GM12878 (cell line): ENCODE measurements at regions not wholly inside any gene's neighbourhood (a gene's known extent, or its start where the extent isn't known, plus 50 kb on each side); places are given as distances from the start of the nearest gene placed in this dataset.

Experiments
- ATAC-seq: fragments of 200-7000 bp; cut with Tn5 transposase; 3 replicates; pipeline ENCODE4 v1.9.1; 2020; ENCODE audit warnings: mild to moderate bottlenecking, moderate library complexity
- BruUV-seq: library from RNA; stranded (reverse); fragments of 400-500 nt; replicated peaks from 2 replicates; lab custom pipeline; 2021; lab: Mats Ljungman, UMichigan
- CTCF ChIA-PET: fragments of 300-600 bp; sonication (Branson Sonifier 250); formaldehyde crosslinking; extraction: SDS; loops from one replicate; lab custom pipeline; 2021; ENCODE audit warnings: inconsistent platforms; lab: Yijun Ruan, JAX
- POLR2A ChIA-PET: fragments of 350-600 bp; formaldehyde crosslinking; extraction: SDS; loops from one replicate; lab custom pipeline; 2021; ENCODE audit warnings: inconsistent platforms; lab: Charles Lee
- RAD21 ChIA-PET: fragments of 300-600 bp; sonication (Branson Sonifier 250); formaldehyde crosslinking; loops from one replicate; lab custom pipeline; 2023; ENCODE audit warnings: antibody characterized with exemption; ENCODE audit not compliant: unreplicated experiment; lab: Charles Lee
- SMC1A ChIA-PET: fragments of 300-600 bp; sonication (Branson Sonifier 250); formaldehyde crosslinking; loops from one replicate; lab custom pipeline; 2023; ENCODE audit not compliant: unreplicated experiment, uncharacterized antibody; lab: Charles Lee
- DNase-seq: peaks from one replicate; pipeline ENCODE4 v3.0.0-alpha.2; 2011; ENCODE audit warnings: low read depth, low spot score
- FAIRE-seq: peaks from 3 replicates; lab custom pipeline; 2011; peaks lifted over from hg19 to GRCh38; lab: Jason Lieb, UNC
- H2AFZ ChIP-seq: 2 replicates; pipeline ENCODE4 v1.6.0; 2011; ENCODE audit warnings: low read depth, low read length, control low read depth; ENCODE audit not compliant: control insufficient read depth
- H3K27ac ChIP-seq: 2 replicates; pipeline ENCODE4 v1.5.1; 2011; ENCODE audit warnings: control low read depth; ENCODE audit not compliant: control insufficient read depth, insufficient read depth
- H3K27me3 ChIP-seq, 2 experiments: replicated peaks in 1 of 2; 2 replicates each; pipeline versions ENCODE4 v1.6.0 to v1.6.1; 2011; ENCODE audit warnings: low read length in 1 of 2; ENCODE audit not compliant: control insufficient read depth in 2 of 2, insufficient read depth in 2 of 2
- H3K36me3 ChIP-seq, 2 experiments: 2 replicates each; pipeline ENCODE4 v1.5.1; 2011; ENCODE audit warnings: low read length in 1 of 2; ENCODE audit not compliant: control insufficient read depth in 2 of 2, insufficient read depth in 2 of 2
- H3K4me1 ChIP-seq: 2 replicates; pipeline ENCODE4 v1.6.1; 2011; ENCODE audit warnings: mild to moderate bottlenecking, low read length, moderate library complexity, mixed read lengths; ENCODE audit not compliant: control insufficient read depth, insufficient read depth
- H3K4me2 ChIP-seq: 2 replicates; pipeline ENCODE4 v1.6.0; 2011; ENCODE audit warnings: control low read depth; ENCODE audit not compliant: control insufficient read depth, insufficient read depth
- H3K4me3 ChIP-seq: fragments of 200-600 bp; sonication (generic); 2 replicates; pipeline ENCODE4 v1.5.1; 2016
- H3K79me2 ChIP-seq: 2 replicates; pipeline ENCODE4 v1.6.0; 2011; ENCODE audit warnings: low read length; ENCODE audit not compliant: control insufficient read depth, insufficient read depth
- H3K9ac ChIP-seq: 2 replicates; pipeline ENCODE4 v1.8.0; 2011; ENCODE audit warnings: low read length, control low read depth, mixed read lengths; ENCODE audit not compliant: control insufficient read depth, insufficient read depth
- H3K9me3 ChIP-seq: replicated peaks from 3 replicates; pipeline ENCODE4 v1.5.1; 2011; ENCODE audit warnings: mild to moderate bottlenecking, low read length; ENCODE audit not compliant: control insufficient read depth, insufficient read depth
- H4K20me1 ChIP-seq: 2 replicates; pipeline ENCODE4 v1.6.0; 2011; ENCODE audit not compliant: control insufficient read depth, insufficient read depth
- BCLAF1 ChIP-seq: fragments of 450-650 bp; IDR thresholded peaks from 2 replicates; pipeline ENCODE4 v1.6.1; 2017; ENCODE audit warnings: antibody characterized with exemption, mild to moderate bottlenecking, moderate library complexity
- EGR1 ChIP-seq, 2 experiments: IDR thresholded peaks; 1 replicate in 1 of 2; 2 replicates in 1 of 2; pipeline ENCODE4 v1.6.1; 2011 to 2012; ENCODE audit warnings: low read depth in 2 of 2, low read length in 2 of 2, borderline replicate concordance in 1 of 2, mild to moderate bottlenecking in 1 of 2, moderate library complexity in 1 of 2
- FOXK2 ChIP-seq: fragments of 450-650 bp; IDR thresholded peaks from 2 replicates; pipeline ENCODE4 v1.6.1; 2017; ENCODE audit warnings: mild to moderate bottlenecking, moderate library complexity
- GATAD2B ChIP-seq: fragments of 450-650 bp; conservative IDR thresholded peaks from 2 replicates; pipeline ENCODE4 v1.6.1; 2017; ENCODE audit warnings: low read depth, mild to moderate bottlenecking, moderate library complexity
- HSF1 ChIP-seq: fragments of 150-350 bp; IDR thresholded peaks from 2 replicates; pipeline ENCODE4 v1.6.1; 2014; ENCODE audit warnings: mild to moderate bottlenecking, low read depth, low read length
- RELA ChIP-seq: fragments of 450-650 bp; IDR thresholded peaks from 2 replicates; pipeline ENCODE4 v1.8.0; 2014; ENCODE audit warnings: borderline replicate concordance; ENCODE audit not compliant: partially characterized antibody
- STAT1 ChIP-seq: fragments of 450-650 bp; conservative IDR thresholded peaks from 2 replicates; pipeline ENCODE4 v1.6.1; 2014; ENCODE audit warnings: antibody characterized with exemption, mild to moderate bottlenecking
- WRNIP1 ChIP-seq: IDR thresholded peaks from 2 replicates; pipeline ENCODE4 v1.6.1; 2011; ENCODE audit warnings: low read depth, low read length, improper control_type of control experiment, borderline replicate concordance
- WGBS: methylation state at CpG from one replicate; pipeline ENCODE4 v1.1.6; 2016; ENCODE audit warnings: low lambda C conversion rate; ENCODE audit not compliant: insufficient replicate concordance, insufficient coverage; ENCODE audit errors: missing lambda C conversion rate; 5-methylcytosine and 5-hydroxymethylcytosine counted together
- in situ Hi-C: fragments of 300-500 bp; cut with MboI; formaldehyde crosslinking; loops from 9 replicates; pipeline ENCODE4 v1.14.3; 2018; ENCODE audit warnings: mixed read lengths
- intact Hi-C: fragments of 100-400 bp; cut with micrococcal nuclease; formaldehyde crosslinking; loops from one replicate; pipeline ENCODE4 v1.14.2; 2022; ENCODE audit not compliant: unreplicated experiment
- TF ChIP-seq, protein P1 (sequence below): fragments of 450-650 bp; IDR thresholded peaks from 2 replicates; pipeline ENCODE4 v1.6.1; 2016; ENCODE audit warnings: mild to moderate bottlenecking
- TF ChIP-seq, protein P2 (sequence below): fragments of 450-650 bp; IDR thresholded peaks from 2 replicates; pipeline ENCODE4 v1.6.1; 2017; ENCODE audit warnings: low read depth, mild to moderate bottlenecking, moderate library complexity

DNA sequence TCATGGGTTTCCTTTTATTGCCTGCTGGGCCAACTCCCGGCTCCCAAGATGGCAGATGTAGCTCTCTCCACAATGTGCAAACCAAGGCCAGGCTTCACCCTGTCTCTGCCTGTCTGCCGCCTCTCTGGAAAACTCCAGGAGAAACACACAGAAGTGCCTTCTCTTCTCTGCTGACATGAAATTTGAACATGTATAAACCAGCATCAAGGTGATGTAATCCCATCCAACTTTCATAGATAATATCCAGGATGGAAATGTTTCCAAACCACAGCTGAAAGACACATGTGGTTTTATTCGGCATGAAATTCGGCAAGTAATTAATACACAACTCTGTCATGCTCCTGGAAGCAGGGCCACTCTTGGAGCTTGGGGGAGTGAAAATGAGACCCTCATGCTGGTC lies 297.2 kb downstream of the C7orf25 start:
- no peak overlapping the region for H3K9ac ChIP-seq
- ATAC-seq (no peak), DNase-seq (no peak), FAIRE-seq (no peak)
- no TSS peak for BruUV-seq
- no peak overlapping the region for H3K27ac ChIP-seq
- ChIA-PET RAD21 (no interaction called here), SMC1A (no interaction called here), CTCF (no interaction called here), POLR2A (no interaction called here)
- WGBS = 69% methylated on average over 4 of the region's 4 CpGs
- H2AFZ ChIP-seq = no peak overlapping the region
- no peaks in the 10 kb centered on the region for H3K36me3 ChIP-seq
- no peak for TF ChIP-seq GATAD2B
- intact Hi-C loops (no loop called here), in situ Hi-C loops (no loop called here)
- H4K20me1 ChIP-seq = no peaks in the 10 kb centered on the region
- no peaks in the 10 kb centered on the region for H3K9me3 ChIP-seq
- H3K4me2 ChIP-seq = no peak overlapping the region
- no peaks in the 10 kb centered on the region for H3K79me2 ChIP-seq
- H3K4me1 ChIP-seq = no peaks in the 10 kb centered on the region
- no peaks in the 10 kb centered on the region for H3K27me3 ChIP-seq
- no peak overlapping the region for H3K4me3 ChIP-seq

DNA sequence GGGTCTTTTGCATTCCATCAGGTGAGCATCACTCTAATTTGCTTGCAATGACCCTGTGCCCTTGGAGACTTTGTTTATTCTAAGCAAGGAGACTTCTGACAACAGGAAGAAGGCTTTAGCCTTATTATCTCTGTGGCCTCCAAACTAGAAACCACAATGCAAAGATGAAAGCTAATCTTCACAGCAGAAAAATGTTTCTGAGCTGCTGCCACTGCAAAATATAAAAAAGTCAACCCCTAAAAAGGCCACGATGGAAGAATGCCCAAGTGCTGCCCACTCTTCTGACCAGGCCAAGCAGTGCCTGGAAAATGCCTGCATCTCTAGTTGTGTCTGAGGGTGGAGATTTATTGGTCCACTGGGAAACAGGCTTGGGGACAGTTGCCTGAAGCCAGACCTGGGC lies 299.9 kb downstream of the C7orf25 start:
- ChIA-PET SMC1A (interaction anchor here (1.0 kb wide), 1 partner anchor 20 kb away, joined by 3 read pairs; no protein-coding TSS in a partner anchor), CTCF (no interaction called here), RAD21 (no interaction called here), POLR2A (no interaction called here)
- H3K9ac ChIP-seq = no peak overlapping the region
- in situ Hi-C loops (no loop called here), intact Hi-C loops (no loop called here)
- no peaks in the 10 kb centered on the region for H4K20me1 ChIP-seq
- H3K9me3 ChIP-seq = no peaks in the 10 kb centered on the region
- no peaks in the 10 kb centered on the region for H3K4me1 ChIP-seq
- H3K27me3 ChIP-seq = no peaks in the 10 kb centered on the region
- no peak overlapping the region for H3K4me2 ChIP-seq
- DNase-seq = no peak
- ATAC-seq = no peak
- H2AFZ ChIP-seq = no peak overlapping the region
- WGBS = 25% methylated on average over 1 of the region's 1 CpG
- no peak overlapping the region for H3K27ac ChIP-seq
- FAIRE-seq = no peak
- no TSS peak for BruUV-seq
- no peaks in the 10 kb centered on the region for H3K36me3 ChIP-seq
- no peaks in the 10 kb centered on the region for H3K79me2 ChIP-seq
- no peak overlapping the region for H3K4me3 ChIP-seq
- no peak for TF ChIP-seq EGR1 (IDR thresholded peaks at IDR 0.05; ENCODE audit: borderline replicate concordance in 1 of 2, low read depth in 2 of 2, low read length in 2 of 2)
- TF ChIP-seq, protein P1, sequence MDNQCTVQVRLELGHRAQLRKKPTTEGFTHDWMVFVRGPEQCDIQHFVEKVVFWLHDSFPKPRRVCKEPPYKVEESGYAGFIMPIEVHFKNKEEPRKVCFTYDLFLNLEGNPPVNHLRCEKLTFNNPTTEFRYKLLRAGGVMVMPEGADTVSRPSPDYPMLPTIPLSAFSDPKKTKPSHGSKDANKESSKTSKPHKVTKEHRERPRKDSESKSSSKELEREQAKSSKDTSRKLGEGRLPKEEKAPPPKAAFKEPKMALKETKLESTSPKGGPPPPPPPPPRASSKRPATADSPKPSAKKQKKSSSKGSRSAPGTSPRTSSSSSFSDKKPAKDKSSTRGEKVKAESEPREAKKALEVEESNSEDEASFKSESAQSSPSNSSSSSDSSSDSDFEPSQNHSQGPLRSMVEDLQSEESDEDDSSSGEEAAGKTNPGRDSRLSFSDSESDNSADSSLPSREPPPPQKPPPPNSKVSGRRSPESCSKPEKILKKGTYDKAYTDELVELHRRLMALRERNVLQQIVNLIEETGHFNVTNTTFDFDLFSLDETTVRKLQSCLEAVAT = no peak
- TF ChIP-seq STAT1 = no peak
- no peak for TF ChIP-seq HSF1
- TF ChIP-seq WRNIP1 = no peak
- no peak for TF ChIP-seq RELA
- no peak for TF ChIP-seq BCLAF1
- TF ChIP-seq, protein P2, sequence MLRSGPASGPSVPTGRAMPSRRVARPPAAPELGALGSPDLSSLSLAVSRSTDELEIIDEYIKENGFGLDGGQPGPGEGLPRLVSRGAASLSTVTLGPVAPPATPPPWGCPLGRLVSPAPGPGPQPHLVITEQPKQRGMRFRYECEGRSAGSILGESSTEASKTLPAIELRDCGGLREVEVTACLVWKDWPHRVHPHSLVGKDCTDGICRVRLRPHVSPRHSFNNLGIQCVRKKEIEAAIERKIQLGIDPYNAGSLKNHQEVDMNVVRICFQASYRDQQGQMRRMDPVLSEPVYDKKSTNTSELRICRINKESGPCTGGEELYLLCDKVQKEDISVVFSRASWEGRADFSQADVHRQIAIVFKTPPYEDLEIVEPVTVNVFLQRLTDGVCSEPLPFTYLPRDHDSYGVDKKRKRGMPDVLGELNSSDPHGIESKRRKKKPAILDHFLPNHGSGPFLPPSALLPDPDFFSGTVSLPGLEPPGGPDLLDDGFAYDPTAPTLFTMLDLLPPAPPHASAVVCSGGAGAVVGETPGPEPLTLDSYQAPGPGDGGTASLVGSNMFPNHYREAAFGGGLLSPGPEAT = no peak
- TF ChIP-seq FOXK2 = no peak
